ENCODE measurements at regions not wholly inside any gene's neighbourhood (a gene's known extent, or its start where the extent isn't known, plus 50 kb on each side); places are given as distances from the start of the nearest gene placed in this dataset.

GRCh38 chr1:232130815-232131480, 499.0 kb downstream of the SIPA1L2 start:
- no peak overlapping the region for H3K27ac ChIP-seq (ENCODE audit: extremely low read depth, low read depth, low read length)
- FAIRE-seq (no peak), ATAC-seq (no peak), DNase-seq (ENCODE audit: extremely low read depth in 1 of 4, low spot score in 3 of 4) (no peak)
- H3K4me3 ChIP-seq: no peak overlapping the region
- ChIA-PET CTCF (ENCODE audit: low intra/inter-chr PET ratio) (no interaction called here), POLR2A (interaction anchor here (0.6 kb wide), 1 partner anchor 315 kb away, joined by 5 read pairs; no protein-coding TSS in a partner anchor)
- 2% methylated on average over 4 of the region's 4 CpGs for WGBS (ENCODE audit: insufficient coverage, low coverage, missing lambda C conversion rate)
- no peak overlapping the region for H3K4me2 ChIP-seq (ENCODE audit: insufficient read depth, low read length)
- in situ Hi-C loops (cut with MboI): no loop called here
- no peaks in the 10 kb centered on the region for H3K4me1 ChIP-seq (replicated peaks in 1 of 2; ENCODE audit: control insufficient read depth in 2 of 2, insufficient read depth in 2 of 2, low read length in 2 of 2)
- no peaks in the 10 kb centered on the region for H3K9me3 ChIP-seq (replicated peaks; ENCODE audit: control insufficient read depth, insufficient read depth, low read depth, low read length)
- no peaks in the 10 kb centered on the region for H3K36me3 ChIP-seq (ENCODE audit: control insufficient read depth, insufficient read depth, low read length)
- H3K27me3 ChIP-seq (ENCODE audit: control insufficient read depth in 2 of 2, insufficient read depth in 2 of 2, low read length in 2 of 2): no peaks in the 10 kb centered on the region
- H3K79me2 ChIP-seq (ENCODE audit: control insufficient read depth, insufficient read depth, low read length): no peaks in the 10 kb centered on the region
- BruUV-seq (replicated peaks): no TSS peak
- no peaks in the 10 kb centered on the region for H4K20me1 ChIP-seq (replicated peaks; ENCODE audit: control insufficient read depth, insufficient read depth, low read length)
- H2AFZ ChIP-seq (ENCODE audit: low read depth, low read length): no peak overlapping the region
- intact Hi-C loops (cut with micrococcal nuclease): no loop called here
- H3K9ac ChIP-seq (ENCODE audit: insufficient read depth in 1 of 2, low read depth in 2 of 2, low read length in 2 of 2): no peak overlapping the region
- no peaks in the 10 kb centered on the region for H3K9me1 ChIP-seq (ENCODE audit: control insufficient read depth, insufficient read depth, low read length)
- TF ChIP-seq CHD4 (IDR thresholded peaks at IDR 0.05; ENCODE audit: insufficient read depth, insufficient replicate concordance, low read depth, low read length, poor library complexity, severe bottlenecking) (no peak), ZNF512 (tag; IDR thresholded peaks at IDR 0.05) (no peak), POLR2AphosphoS2 (IDR thresholded peaks at IDR 0.05; ENCODE audit: low read length) (no peak), ZNF354B (CRISPR knock-in tag; IDR thresholded peaks at IDR 0.05) (no peak), ZNF57 (CRISPR knock-in tag; IDR thresholded peaks at IDR 0.05) (no peak), ZNF766 (CRISPR knock-in tag; conservative IDR thresholded peaks at IDR 0.05) (no peak), PTTG1 (tag; IDR thresholded peaks at IDR 0.05; ENCODE audit: low read depth) (no peak), ZNF584 (CRISPR knock-in tag; IDR thresholded peaks at IDR 0.05; ENCODE audit: low read depth) (no peak), RFX5 (IDR thresholded peaks at IDR 0.05; ENCODE audit: low read depth, low read length) (no peak), HNRNPK (IDR thresholded peaks at IDR 0.05; ENCODE audit: low read depth, low read length, poor library complexity, severe bottlenecking) (no peak), NR3C1 (CRISPR knock-in tag; IDR thresholded peaks at IDR 0.05) (no peak), TAF9B (IDR thresholded peaks at IDR 0.05; ENCODE audit: partially characterized antibody) (no peak), GATAD2B (IDR thresholded peaks at IDR 0.05; ENCODE audit: borderline replicate concordance) (no peak), E2F8 (IDR thresholded peaks at IDR 0.05; ENCODE audit: low read depth, partially characterized antibody) (no peak), MAFK (IDR thresholded peaks at IDR 0.05; ENCODE audit: low read length) (no peak), SIN3B (IDR thresholded peaks at IDR 0.05; ENCODE audit: low read depth) (no peak), SNIP1 (IDR thresholded peaks at IDR 0.05; ENCODE audit: low read depth) (no peak)

Measured in K562 (cell line).